Stimulated activated CD4-positive, alpha-beta T cell treated with anti-CD3 and anti-CD28 coated beads, Interleukin-4, amount 100 ng/mL, for 24 hours (primary cell): ENCODE measurements at regions not wholly inside any gene's neighbourhood (a gene's known extent, or its start where the extent isn't known, plus 50 kb on each side); places are given as distances from the start of the nearest gene placed in this dataset.
"Not testable (repeated sequence)": the region's sequence is repeated elsewhere in the genome, so short reads cannot be mapped to it uniquely, and the experiment has no call there.

Experiments used
- DNase-seq: peaks from one replicate; pipeline ENCODE4 v3.0.0-alpha.2; 2020

GRCh38 chr4:149987330-149988086 is 90.7 kb upstream of the DCLK2 start:
- no peak for DNase-seq

DNA sequence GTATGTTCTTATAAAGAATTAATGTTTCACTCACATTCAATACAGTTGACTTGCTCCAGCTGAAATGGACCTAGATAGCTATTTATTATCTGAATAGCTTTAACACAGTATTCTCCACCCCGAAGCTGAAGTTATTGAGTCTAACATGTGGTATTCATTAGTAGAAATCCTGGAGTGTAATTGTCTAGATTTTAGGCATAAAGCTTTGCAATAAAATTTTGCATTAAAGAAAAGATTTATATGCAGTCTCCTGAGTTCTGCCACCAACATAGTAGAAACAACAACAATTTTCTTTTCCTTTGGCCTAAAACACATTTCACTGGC is 90.2 kb upstream of the DCLK2 start:
- DNase-seq = no peak

GRCh38 chr4:149993030-149993429 is 85.2 kb upstream of the DCLK2 start:
- no peak for DNase-seq

- no peak for DNase-seq
These were observed 83.0 kb upstream of the DCLK2 start for GRCh38 chr4:149995134-149995756.

- no peak for DNase-seq
These were observed 80.3 kb upstream of the DCLK2 start for GRCh38 chr4:149997881-149998421.

- DNase-seq = no peak
These were observed 78.7 kb upstream of the DCLK2 start for GRCh38 chr4:149999485-150000074.

GRCh38 chr4:150001815-150002214 is 76.4 kb upstream of the DCLK2 start:
- DNase-seq = no peak

DNA sequence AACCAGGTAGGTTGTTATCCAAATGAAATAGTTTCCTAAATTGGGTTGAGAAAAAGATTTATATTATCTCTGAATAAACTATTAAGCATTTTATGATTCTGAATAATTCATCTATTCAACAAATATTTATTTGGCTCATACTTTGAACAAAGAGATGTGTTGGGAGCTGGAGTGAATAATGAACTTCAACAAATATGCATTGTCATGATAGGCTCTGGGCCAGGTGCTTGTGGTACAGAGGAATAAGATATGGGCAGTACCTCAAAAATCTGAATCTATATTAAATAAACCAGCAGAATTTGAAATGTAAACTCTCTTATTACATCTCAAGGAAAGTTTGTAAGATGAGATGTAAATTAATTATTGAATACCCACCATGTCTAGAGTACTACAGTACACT is 75.7 kb upstream of the DCLK2 start:
- no peak for DNase-seq

DNA sequence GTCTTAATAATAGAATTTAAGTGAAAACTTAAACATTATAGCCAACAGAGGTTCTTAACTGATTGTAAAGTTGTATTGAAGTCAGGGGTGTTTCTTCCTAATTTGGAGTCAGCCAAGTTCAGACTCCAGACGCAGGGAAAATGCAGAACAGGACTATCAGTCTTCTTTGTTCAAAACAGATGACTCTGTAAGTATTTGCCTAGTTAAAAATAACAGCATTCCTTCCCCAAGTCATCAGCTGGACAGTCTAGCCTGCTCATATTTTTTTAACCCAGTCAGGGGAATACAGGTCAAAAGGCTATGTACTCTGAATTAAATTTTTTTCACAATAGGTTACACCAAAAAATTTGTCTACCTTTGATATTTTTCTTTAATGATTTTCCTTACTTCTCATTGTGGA is 73.8 kb upstream of the DCLK2 start:
- DNase-seq = no peak

DNA sequence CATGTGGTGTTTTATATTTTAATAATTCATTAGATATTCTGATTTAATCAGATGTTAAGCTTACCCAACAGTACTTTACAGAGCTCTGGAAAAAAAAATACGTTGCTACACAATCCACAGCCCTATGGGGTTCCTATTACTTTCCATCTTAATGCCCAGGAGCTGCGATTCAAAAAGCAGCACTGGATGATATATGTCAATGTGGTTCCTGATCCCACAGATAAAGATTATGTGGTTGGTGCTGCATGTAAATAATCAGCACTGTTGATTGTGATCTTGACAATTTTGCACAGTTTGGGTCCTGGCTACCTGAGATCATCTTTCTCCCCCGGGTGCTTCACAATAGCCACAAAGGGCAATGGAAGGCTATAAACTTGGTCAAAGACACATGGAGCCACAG is 72.7 kb upstream of the DCLK2 start:
- DNase-seq = no peak

GRCh38 chr4:150006197-150006596 is 72.0 kb upstream of the DCLK2 start:
- no peak for DNase-seq

- no peak for DNase-seq
These were observed 70.7 kb upstream of the DCLK2 start for GRCh38 chr4:150007512-150007911.

GRCh38 chr4:150008546-150008945 is 69.7 kb upstream of the DCLK2 start:
- DNase-seq = no peak

DNA sequence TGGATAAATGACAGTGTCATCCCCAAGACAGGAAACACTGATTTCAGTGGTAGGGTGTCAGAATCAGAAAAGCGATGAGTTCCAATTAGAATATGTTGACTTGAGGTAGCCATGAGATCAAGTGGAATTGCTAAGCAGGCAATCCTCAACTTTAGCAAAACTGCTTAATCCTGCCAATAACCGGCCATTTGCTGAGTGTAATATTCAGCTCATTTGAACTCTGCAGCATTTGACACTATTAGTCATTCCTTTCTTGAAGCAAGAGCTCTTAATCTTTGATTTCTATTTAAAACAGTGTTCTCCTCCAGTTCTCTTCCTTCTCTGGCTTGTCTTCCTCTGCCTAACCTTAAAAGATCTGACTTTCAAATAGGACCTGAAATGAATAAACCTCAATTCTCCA is 68.7 kb upstream of the DCLK2 start:
- DNase-seq = no peak

DNA sequence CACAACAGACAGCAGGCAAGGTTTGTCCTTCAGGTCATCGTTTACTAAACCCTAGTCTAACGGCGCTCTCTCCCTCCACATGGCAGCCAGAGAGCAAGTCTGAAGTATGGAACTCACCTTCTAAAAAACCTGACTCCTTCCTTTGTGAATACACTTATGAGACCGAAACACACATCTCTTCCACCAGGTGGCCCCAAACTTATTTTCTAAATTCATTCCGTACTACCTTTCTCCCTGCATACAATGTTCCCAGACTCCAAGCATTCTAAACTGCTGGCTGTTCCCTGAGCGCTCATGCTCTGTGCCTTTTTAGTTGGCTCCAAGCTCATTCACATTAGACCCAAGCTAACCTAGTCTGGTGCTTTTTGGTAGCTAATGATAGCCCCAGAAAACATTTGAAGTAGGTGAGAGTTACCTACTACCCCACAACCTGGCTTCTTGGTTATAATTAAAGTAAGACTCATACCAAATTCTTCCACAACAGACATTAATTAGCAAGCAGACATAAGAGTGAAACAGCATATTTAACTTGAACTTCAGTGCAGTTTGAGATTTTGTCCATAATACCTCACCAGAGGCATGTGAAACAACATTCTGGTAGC is 67.6 kb upstream of the DCLK2 start:
- no peak for DNase-seq

- no peak for DNase-seq
These were observed 65.3 kb upstream of the DCLK2 start for GRCh38 chr4:150012851-150013360.

DNA sequence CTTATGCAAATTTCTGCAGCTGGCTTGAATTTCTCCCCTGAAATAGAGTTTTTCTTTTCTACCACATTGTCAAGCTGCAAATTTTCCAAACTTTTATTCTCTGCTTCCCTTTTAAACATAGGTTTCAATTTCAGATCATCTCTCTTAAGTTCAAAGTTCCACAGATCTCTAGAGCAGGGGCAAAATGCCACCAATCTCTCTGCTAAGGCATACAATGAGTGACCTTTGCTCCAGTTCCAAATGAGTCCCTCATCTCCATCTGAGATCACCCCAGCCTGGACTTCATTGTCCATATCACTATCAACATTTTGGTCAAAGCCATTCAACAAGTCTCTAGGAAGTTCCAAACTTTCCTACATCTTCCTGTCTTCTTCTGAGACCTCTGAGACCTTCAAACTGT is 62.3 kb upstream of the DCLK2 start:
- not testable (repeated sequence) for DNase-seq

DNA sequence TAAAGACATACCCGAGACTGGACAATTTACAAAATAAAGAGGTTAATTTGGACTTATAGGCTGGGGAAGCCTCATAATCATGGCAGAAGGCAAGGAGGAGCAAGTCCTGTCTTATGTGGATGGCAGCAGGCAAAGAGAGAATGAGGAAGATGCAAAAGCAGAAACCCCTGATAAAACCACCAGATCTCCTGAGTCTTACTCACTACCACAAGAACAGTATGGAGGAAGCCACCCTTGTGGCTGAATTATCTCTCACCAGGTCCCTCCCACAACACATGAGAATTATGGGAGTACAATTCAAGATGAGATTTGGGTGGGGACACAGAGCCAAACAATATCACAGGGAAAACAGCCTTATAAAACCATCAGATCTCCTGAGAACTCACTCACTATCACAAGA is 61.6 kb upstream of the DCLK2 start:
- DNase-seq = not testable (repeated sequence)

DNA sequence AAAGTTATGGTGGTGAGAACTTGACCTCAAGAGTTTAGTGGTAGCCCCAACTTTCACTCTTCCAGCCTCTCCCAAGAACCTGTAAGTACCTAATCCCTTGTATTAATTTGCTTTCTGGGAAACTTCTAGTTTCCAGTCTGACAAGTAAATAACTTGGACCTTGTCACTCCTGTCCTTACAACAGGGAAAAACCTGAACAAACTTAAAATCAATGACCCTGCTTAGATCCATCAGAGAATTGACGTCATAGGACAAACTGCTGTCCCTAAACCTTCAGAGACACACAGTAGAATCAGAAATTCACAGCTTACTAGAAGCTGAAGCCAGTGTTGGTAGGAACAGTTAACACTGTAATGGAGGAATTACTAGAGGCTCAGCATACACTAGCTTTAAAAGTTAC is 60.0 kb upstream of the DCLK2 start:
- DNase-seq = no peak

DNA sequence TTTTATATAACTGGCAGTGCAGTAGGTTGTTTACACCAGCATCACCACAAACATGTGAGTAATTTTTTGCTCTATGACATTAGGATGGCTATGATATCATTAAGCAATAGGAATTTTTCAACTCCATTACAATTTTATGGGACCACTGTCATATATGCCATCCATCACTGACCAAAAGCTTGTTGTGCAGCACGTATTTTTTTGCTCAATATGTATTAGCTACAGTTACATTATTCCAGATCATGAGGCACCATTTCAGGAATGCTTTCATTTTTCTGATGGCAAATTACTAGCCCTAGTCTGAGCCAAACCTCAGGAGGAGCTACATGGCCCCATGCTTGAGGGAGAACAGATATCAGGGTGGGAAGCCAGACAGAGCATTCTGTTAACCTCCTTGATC is 56.8 kb upstream of the DCLK2 start:
- DNase-seq = no peak

DNA sequence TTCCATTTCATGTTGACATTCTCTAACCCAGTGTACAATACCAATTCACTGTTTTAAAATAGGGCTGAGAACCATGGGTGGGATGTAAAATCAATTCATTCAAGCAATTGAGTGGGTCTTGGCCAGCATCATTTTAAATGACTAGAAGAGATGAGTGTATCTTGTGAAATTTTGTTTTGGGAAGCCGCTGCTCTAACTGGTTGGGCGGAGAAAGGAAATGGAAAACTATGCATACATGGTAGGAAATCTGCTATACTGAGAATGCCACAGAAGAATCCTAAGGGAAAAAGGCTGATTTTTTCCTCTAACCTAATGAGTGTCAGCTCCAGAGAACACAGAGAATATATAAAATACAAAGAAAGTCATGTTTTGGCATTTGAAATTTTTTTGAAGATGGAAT is 54.8 kb upstream of the DCLK2 start:
- no peak for DNase-seq

DNA sequence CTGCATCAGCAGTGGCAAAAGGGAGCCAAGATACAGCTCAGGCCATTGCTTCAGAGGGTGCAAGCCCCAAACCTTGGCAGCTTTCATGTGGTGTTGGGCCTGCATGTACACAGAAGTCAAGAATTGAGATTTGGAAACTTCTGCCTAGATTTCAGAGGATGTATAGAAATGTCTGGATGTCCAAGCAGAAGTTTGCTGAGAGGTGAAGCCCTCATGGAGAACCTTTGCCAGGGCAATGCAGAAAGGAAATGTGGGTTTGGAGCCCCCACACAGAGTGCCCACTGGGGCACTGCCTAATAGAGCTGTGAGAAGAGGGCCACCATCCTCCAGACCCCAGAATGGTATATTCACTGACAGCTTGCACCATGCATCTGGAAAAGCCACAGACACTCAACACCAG is 51.3 kb upstream of the DCLK2 start:
- DNase-seq = not testable (repeated sequence)
